HT1080 (cell line): ENCODE measurements at regions not wholly inside any gene's neighbourhood (a gene's known extent, or its start where the extent isn't known, plus 50 kb on each side); places are given as distances from the start of the nearest gene placed in this dataset.

Experiments
- DNase-seq: peaks from one replicate; pipeline ENCODE4 v3.0.0-alpha.2; 2015; ENCODE audit warnings: low read depth

GRCh38 chr10:43824934-43825333 is 176.3 kb upstream of the ZNF32 start:
- no peak for DNase-seq

- DNase-seq, result no peak
Measured at GRCh38 chr10:43822631-43823580, 174.2 kb upstream of the ZNF32 start.

- no peak for DNase-seq
Measured at GRCh38 chr10:43821103-43821502, 172.4 kb upstream of the ZNF32 start.

- DNase-seq, result no peak
Measured at GRCh38 chr10:43820663-43821062, 172.0 kb upstream of the ZNF32 start.

- DNase-seq, result no peak
Measured at GRCh38 chr10:43819464-43820230, 171.0 kb upstream of the ZNF32 start.

GRCh38 chr10:43818687-43819086 is 170.0 kb upstream of the ZNF32 start:
- DNase-seq, result no peak

- DNase-seq, result no peak
Measured at GRCh38 chr10:43817368-43817767, 168.7 kb upstream of the ZNF32 start.

GRCh38 chr10:43816351-43817321 is 168.0 kb upstream of the ZNF32 start:
- peak; percentile 75 for DNase-seq

- DNase-seq, result no peak
Measured at GRCh38 chr10:43815181-43815885, 166.7 kb upstream of the ZNF32 start.

- no peak for DNase-seq
Measured at GRCh38 chr10:43814663-43815062, 166.0 kb upstream of the ZNF32 start.

GRCh38 chr10:43811871-43812270 is 163.2 kb upstream of the ZNF32 start:
- DNase-seq, result no peak

GRCh38 chr10:43809211-43809930 is 160.7 kb upstream of the ZNF32 start:
- peak; percentile 59 for DNase-seq

- DNase-seq, result no peak
Measured at GRCh38 chr10:43808136-43808535, 159.5 kb upstream of the ZNF32 start.

- no peak for DNase-seq
Measured at GRCh38 chr10:43806831-43807640, 158.4 kb upstream of the ZNF32 start.

GRCh38 chr10:43803791-43804190 is 155.1 kb upstream of the ZNF32 start:
- no peak for DNase-seq

- DNase-seq, result no peak
Measured at GRCh38 chr10:43802988-43803696, 154.5 kb upstream of the ZNF32 start.

GRCh38 chr10:43801626-43802025 is 152.9 kb upstream of the ZNF32 start:
- no peak for DNase-seq

GRCh38 chr10:43801140-43801539 is 152.5 kb upstream of the ZNF32 start:
- no peak for DNase-seq
